Uterus (tissue), 2 donors: ENCODE measurements at regions not wholly inside any gene's neighbourhood (a gene's known extent, or its start where the extent isn't known, plus 50 kb on each side); places are given as distances from the start of the nearest gene placed in this dataset.

ENCODE experiments used
- CTCF ChIP-seq, 4 experiments: fragments of 200-600 bp in 2 of 4; fragments of 450-650 bp in 2 of 4; sonication (generic) in 2 of 4; IDR thresholded peaks; one replicate each; pipeline ENCODE4 v1.5.1; 2016 to 2019; ENCODE audit warnings: antibody characterized with exemption in 4 of 4, mild to moderate bottlenecking in 2 of 4, moderate library complexity in 1 of 4
- POLR2A ChIP-seq, 2 donors: fragments of 450-650 bp; IDR thresholded peaks; one replicate each; pipeline ENCODE4 v1.6.1; 2016; ENCODE audit warnings: antibody characterized with exemption in 2 of 2, mild to moderate bottlenecking in 1 of 2, moderate library complexity in 1 of 2

GRCh38 chr1:219703368-219703639 is 90.4 kb upstream of the ZC3H11B start:
- no peak for TF ChIP-seq POLR2A (IDR thresholded peaks at IDR 0.05)
- no peak for TF ChIP-seq CTCF (IDR thresholded peaks at IDR 0.05)
